PC-9 (cell line): ENCODE measurements at regions not wholly inside any gene's neighbourhood (a gene's known extent, or its start where the extent isn't known, plus 50 kb on each side); places are given as distances from the start of the nearest gene placed in this dataset.

ENCODE experiments used
- BruUV-seq: library from RNA; stranded (reverse); fragments of 400-500 nt; replicated peaks from 2 replicates; lab custom pipeline; 2021; lab: Mats Ljungman, UMichigan
- CTCF ChIA-PET: fragments of 300-600 bp; sonication (Branson Sonifier 250); formaldehyde crosslinking; loops from one replicate; lab custom pipeline; 2022; ENCODE audit warnings: antibody characterized with exemption; lab: Charles Lee
- POLR2A ChIA-PET: fragments of 300-600 bp; sonication (Branson Sonifier 250); formaldehyde crosslinking; loops from one replicate; lab custom pipeline; 2022; ENCODE audit warnings: antibody characterized with exemption; ENCODE audit not compliant: unreplicated experiment; lab: Charles Lee
- DNase-seq, 2 experiments: peaks; one replicate each; pipeline versions ENCODE4 v3.0.0 to v3.0.0-alpha.2; 2015 to 2022; ENCODE audit warnings: mixed read lengths in 1 of 2
- H2AFZ ChIP-seq: fragments of 200-600 bp; sonication (generic); 2 replicates; pipeline ENCODE4 v1.8.1; 2017; ENCODE audit warnings: antibody characterized with exemption
- H3F3A ChIP-seq: fragments of 200-600 bp; sonication (generic); 2 replicates; pipeline ENCODE4 v1.8.1; 2017; ENCODE audit warnings: antibody characterized with exemption, mild to moderate bottlenecking, low read depth; ENCODE audit not compliant: insufficient read depth
- H3K27ac ChIP-seq: fragments of 200-600 bp; sonication (generic); 2 replicates; pipeline ENCODE4 v1.6.1; 2016; ENCODE audit warnings: mixed run types
- H3K27me3 ChIP-seq: fragments of 200-600 bp; sonication (generic); 2 replicates; pipeline ENCODE4 v1.6.1; 2016; ENCODE audit warnings: low read depth, mixed run types; ENCODE audit not compliant: insufficient read depth
- H3K36me3 ChIP-seq: fragments of 200-600 bp; sonication (generic); 2 replicates; pipeline ENCODE4 v1.6.1; 2016; ENCODE audit warnings: low read depth, mixed run types
- H3K4me1 ChIP-seq: fragments of 200-600 bp; sonication (generic); replicated peaks from 2 replicates; pipeline ENCODE4 v1.6.1; 2016; ENCODE audit warnings: mixed run types; ENCODE audit not compliant: insufficient read depth
- H3K4me2 ChIP-seq: fragments of 200-600 bp; sonication (generic); 2 replicates; pipeline ENCODE4 v1.6.1; 2017; ENCODE audit warnings: mixed run types
- H3K4me3 ChIP-seq: fragments of 200-600 bp; sonication (generic); 2 replicates; pipeline ENCODE4 v1.6.1; 2016; ENCODE audit warnings: mixed run types
- H3K79me2 ChIP-seq: fragments of 200-600 bp; sonication (generic); 2 replicates; pipeline ENCODE4 v1.6.1; 2017; ENCODE audit warnings: low read depth, mixed run types
- H3K9me2 ChIP-seq: fragments of 200-600 bp; sonication (generic); 2 replicates; pipeline ENCODE4 v1.8.1; 2017; ENCODE audit warnings: mild to moderate bottlenecking; ENCODE audit not compliant: insufficient read depth
- H3K9me3 ChIP-seq: fragments of 200-600 bp; sonication (generic); 2 replicates; pipeline ENCODE4 v1.8.1; 2016; ENCODE audit warnings: low read depth; ENCODE audit not compliant: insufficient read depth
- H4K20me1 ChIP-seq: fragments of 200-600 bp; sonication (generic); 2 replicates; pipeline ENCODE4 v1.8.1; 2017; ENCODE audit not compliant: insufficient read depth
- EZH2 ChIP-seq: fragments of 200-600 bp; sonication (generic); IDR thresholded peaks from 2 replicates; pipeline ENCODE4 v1.8.0; 2017; ENCODE audit warnings: antibody characterized with exemption, low read depth
- intact Hi-C: fragments of 100-400 bp; cut with micrococcal nuclease; formaldehyde crosslinking; loops from one replicate; pipeline ENCODE4 v1.10.0; 2022; ENCODE audit not compliant: unreplicated experiment
- TF ChIP-seq, protein P1 (sequence below): fragments of 200-600 bp; sonication (generic); conservative IDR thresholded peaks from 2 replicates; pipeline ENCODE4 v1.6.1; 2017; ENCODE audit warnings: mixed run types, antibody characterized with exemption, mild to moderate bottlenecking, moderate library complexity

DNA sequence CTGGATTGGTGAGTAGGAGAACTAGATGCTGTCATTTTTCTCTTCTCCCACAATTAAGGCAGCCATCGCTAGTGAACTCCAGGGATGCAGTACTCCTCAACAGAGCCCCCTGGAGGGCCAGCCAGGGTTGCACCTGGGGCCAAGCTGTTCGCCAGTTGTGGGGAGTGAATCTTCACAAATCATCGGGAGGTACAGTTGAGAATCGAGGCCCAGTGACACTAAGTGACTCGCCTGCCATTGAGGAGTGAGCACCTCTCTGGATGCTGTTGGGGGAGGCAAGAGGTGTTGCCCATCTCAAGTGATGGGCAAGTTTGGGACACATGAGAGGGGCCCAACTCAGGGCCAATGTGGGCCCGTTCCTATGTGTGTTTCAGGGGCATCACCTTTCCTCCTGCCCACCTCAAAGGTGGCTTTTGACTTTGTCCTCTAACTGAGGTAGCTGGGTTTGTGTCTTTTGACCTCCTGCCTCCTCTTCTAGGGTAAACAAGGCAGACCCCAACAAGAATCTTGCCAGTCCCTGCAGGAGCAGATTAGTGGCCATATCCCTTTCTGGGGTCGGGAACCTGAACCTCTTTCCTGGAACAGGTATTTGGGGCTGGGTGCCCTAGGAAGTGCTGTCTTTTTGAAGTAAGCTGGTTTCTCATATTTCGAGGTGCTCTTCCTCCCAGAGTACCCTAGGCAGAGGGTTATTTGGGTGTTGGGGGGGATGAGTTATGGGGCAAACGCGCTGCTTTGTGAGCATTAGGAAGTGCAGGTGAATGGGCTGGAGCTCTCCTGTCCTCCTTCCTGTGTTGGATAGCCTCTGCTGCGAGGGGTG is 181.2 kb downstream of the MACROH2A1 start:
- TF ChIP-seq EZH2 = no peak
- TF ChIP-seq, protein P1, sequence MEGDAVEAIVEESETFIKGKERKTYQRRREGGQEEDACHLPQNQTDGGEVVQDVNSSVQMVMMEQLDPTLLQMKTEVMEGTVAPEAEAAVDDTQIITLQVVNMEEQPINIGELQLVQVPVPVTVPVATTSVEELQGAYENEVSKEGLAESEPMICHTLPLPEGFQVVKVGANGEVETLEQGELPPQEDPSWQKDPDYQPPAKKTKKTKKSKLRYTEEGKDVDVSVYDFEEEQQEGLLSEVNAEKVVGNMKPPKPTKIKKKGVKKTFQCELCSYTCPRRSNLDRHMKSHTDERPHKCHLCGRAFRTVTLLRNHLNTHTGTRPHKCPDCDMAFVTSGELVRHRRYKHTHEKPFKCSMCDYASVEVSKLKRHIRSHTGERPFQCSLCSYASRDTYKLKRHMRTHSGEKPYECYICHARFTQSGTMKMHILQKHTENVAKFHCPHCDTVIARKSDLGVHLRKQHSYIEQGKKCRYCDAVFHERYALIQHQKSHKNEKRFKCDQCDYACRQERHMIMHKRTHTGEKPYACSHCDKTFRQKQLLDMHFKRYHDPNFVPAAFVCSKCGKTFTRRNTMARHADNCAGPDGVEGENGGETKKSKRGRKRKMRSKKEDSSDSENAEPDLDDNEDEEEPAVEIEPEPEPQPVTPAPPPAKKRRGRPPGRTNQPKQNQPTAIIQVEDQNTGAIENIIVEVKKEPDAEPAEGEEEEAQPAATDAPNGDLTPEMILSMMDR = no peak
- H4K20me1 ChIP-seq = no peaks in the 10 kb centered on the region
- no peaks in the 10 kb centered on the region for H3K79me2 ChIP-seq
- no TSS peak for BruUV-seq
- H3K36me3 ChIP-seq = no peaks in the 10 kb centered on the region
- H3F3A ChIP-seq = no peaks in the 10 kb centered on the region
- no peaks in the 10 kb centered on the region for H3K9me2 ChIP-seq
- no peak for DNase-seq
- H3K27me3 ChIP-seq = no peaks in the 10 kb centered on the region
- H3K9me3 ChIP-seq = no peaks in the 10 kb centered on the region
- peaks cover 14% of the 10 kb centered on the region for H3K4me1 ChIP-seq
- no peak overlapping the region for H3K4me2 ChIP-seq
- ChIA-PET POLR2A (no interaction called here), CTCF (no interaction called here)
- H3K4me3 ChIP-seq = no peak overlapping the region
- intact Hi-C loops = no loop called here
- H2AFZ ChIP-seq = no peak overlapping the region
- no peak overlapping the region for H3K27ac ChIP-seq

DNA sequence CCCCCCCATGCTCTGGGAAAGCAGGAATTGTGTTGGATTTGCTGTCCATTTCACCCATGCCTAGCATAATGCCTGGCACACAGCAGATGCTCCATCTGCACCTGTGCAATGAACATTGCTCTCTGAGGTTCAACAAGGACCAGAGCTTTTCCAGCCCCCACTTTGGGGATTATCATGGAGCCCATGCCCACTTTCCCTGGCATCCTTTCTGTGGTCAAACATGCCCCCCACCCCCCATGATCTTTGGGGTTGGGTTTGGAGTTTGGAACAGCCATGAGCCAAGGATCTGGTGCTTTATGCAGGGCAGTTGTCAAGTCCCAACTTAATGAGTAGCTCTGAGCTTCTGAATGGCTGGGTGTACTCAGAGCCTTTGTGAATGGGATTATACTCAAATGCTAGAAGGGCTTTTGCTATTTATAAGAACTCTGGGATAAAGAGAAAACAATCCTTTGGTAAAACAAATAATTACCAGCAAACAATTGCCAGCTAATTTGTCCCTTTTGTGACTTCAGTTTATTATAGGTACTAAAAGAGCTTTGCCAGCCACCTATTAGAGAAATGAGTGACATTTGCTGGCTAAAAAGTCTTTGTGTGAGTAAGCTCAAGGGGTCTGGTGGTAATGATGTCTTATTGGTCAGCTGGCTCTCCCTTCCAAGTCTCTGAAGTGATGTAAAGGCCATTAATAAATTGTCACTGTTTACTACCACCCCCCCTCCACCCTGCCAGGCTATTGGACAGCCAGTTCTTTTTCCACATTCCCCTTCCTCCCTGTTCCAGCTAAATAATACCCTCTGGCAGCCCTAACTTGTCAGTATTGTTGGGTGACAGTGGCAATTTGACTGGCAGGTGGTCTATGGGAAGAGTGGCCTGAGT is 182.3 kb downstream of the MACROH2A1 start:
- DNase-seq = no peak
- ChIA-PET POLR2A (no interaction called here), CTCF (no interaction called here)
- Histone ChIP-seq H3K79me2 (no peaks in the 10 kb centered on the region), H2AFZ (no peak overlapping the region), H3K36me3 (no peaks in the 10 kb centered on the region), H3K27me3 (no peaks in the 10 kb centered on the region), H4K20me1 (no peaks in the 10 kb centered on the region), H3F3A (no peaks in the 10 kb centered on the region), H3K4me3 (no peak overlapping the region), H3K9me2 (no peaks in the 10 kb centered on the region), H3K4me2 (no peak overlapping the region), H3K27ac (no peak overlapping the region), H3K4me1 (peaks cover 3% of the 10 kb centered on the region), H3K9me3 (no peaks in the 10 kb centered on the region)
- intact Hi-C loops = no loop called here
- no peak for TF ChIP-seq EZH2
- TF ChIP-seq, protein P1 = no peak
- no TSS peak for BruUV-seq

DNA sequence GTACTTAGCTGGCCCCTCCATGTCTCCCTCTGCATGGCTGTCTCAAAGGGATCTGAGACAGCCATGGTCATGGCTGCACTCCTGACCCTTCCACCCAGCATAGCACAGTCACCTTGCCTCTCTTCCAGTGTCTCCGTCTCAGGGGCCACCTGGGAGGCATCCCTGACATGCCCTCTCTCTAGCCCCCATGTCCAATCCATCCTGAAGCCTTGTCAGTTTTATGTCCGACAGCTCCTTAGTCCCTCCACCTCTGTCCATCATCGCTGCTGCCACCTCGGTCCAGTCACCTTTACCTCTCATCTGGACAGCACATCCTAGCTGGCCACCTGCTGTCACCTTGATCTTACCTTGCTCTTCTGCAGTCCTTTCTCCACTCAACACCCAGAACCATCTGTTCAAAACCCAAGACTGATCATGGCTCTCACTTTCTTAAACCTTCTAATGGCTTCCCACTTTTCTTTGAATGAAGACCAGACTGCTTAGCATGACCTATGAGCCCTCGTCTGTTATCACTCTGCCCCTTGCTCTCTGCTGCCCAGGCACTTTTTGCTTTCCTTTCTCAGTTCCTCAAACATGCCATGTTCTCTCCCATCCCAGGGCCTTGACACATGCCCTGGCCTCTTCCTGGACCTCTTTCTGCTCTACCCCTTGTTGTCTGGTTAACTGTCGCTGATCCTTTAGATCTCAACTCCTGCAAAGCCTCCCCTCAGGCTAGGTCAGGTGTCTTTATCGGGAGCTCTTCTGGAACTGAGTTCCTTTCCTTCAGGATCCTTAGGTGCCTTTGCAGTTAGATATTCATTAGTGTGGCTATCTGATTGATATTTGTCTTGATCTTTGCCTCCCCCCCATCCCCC is 181.8 kb upstream of the PITX1 start:
- no peak overlapping the region for H2AFZ ChIP-seq

More for the DNA sequence above, 181.8 kb upstream of the PITX1 start:
- no TSS peak for BruUV-seq
- no peak for DNase-seq
- H3K27me3 ChIP-seq = no peaks in the 10 kb centered on the region
- POLR2A ChIA-PET = interaction anchor here (0.5 kb wide), 1 partner anchor 208 kb away, joined by 3 read pairs; no protein-coding TSS in a partner anchor
- H3K27ac ChIP-seq = no peak overlapping the region
- H3K4me1 ChIP-seq = no peaks in the 10 kb centered on the region
- no peaks in the 10 kb centered on the region for H3F3A ChIP-seq
- H4K20me1 ChIP-seq = no peaks in the 10 kb centered on the region
- H3K79me2 ChIP-seq = no peaks in the 10 kb centered on the region
- H3K9me3 ChIP-seq = no peaks in the 10 kb centered on the region
- H3K4me2 ChIP-seq = no peak overlapping the region
- CTCF ChIA-PET = no interaction called here
- intact Hi-C loops = no loop called here
- no peaks in the 10 kb centered on the region for H3K9me2 ChIP-seq
- no peaks in the 10 kb centered on the region for H3K36me3 ChIP-seq
- H3K4me3 ChIP-seq = no peak overlapping the region
- TF ChIP-seq, protein P1 = no peak
- no peak for TF ChIP-seq EZH2
